Neuronal stem cell (in vitro differentiated cells): ENCODE measurements at regions not wholly inside any gene's neighbourhood (a gene's known extent, or its start where the extent isn't known, plus 50 kb on each side); places are given as distances from the start of the nearest gene placed in this dataset.

Experiments
- DNase-seq: peaks from one replicate; pipeline ENCODE4 v3.0.0-alpha.2; 2013; ENCODE audit warnings: low spot score
- H2AFZ ChIP-seq: one replicate; pipeline ENCODE4 v1.6.1; 2013; ENCODE audit warnings: mild to moderate bottlenecking, low read length, inconsistent platforms
- H2AK5ac ChIP-seq: 2 replicates; pipeline ENCODE4 v1.6.1; 2013; ENCODE audit warnings: low read depth, mild to moderate bottlenecking, inconsistent platforms, low read length, moderate library complexity, mixed read lengths
- H2BK120ac ChIP-seq: 2 replicates; pipeline ENCODE4 v1.6.1; 2013; ENCODE audit warnings: low read depth, mild to moderate bottlenecking, inconsistent platforms, low read length, moderate library complexity, mixed read lengths
- H2BK12ac ChIP-seq: one replicate; pipeline ENCODE4 v1.6.1; 2013; ENCODE audit warnings: low read length, inconsistent platforms
- H2BK15ac ChIP-seq: 2 replicates; pipeline ENCODE4 v1.6.1; 2013; ENCODE audit warnings: mild to moderate bottlenecking, low read length, inconsistent platforms, mixed read lengths
- H2BK5ac ChIP-seq: one replicate; pipeline ENCODE4 v1.6.1; 2013; ENCODE audit warnings: inconsistent platforms, mild to moderate bottlenecking, low read length, moderate library complexity
- H3K14ac ChIP-seq: one replicate; pipeline ENCODE4 v1.6.1; 2013; ENCODE audit warnings: low read length, inconsistent platforms
- H3K18ac ChIP-seq: 2 replicates; pipeline ENCODE4 v1.6.1; 2013; ENCODE audit warnings: low read length, inconsistent platforms
- H3K23ac ChIP-seq: 2 replicates; pipeline ENCODE4 v1.6.1; 2013; ENCODE audit warnings: low read depth, mild to moderate bottlenecking, mixed read lengths, low read length, inconsistent platforms; ENCODE audit not compliant: poor library complexity
- H3K27ac ChIP-seq: replicated peaks from 3 replicates; pipeline ENCODE4 v1.5.1; 2013; ENCODE audit warnings: low read length, inconsistent platforms
- H3K27me3 ChIP-seq, 3 experiments: 2 replicates each; pipeline ENCODE4 v1.6.1; 2013; ENCODE audit warnings: low read length in 3 of 3, mild to moderate bottlenecking in 2 of 3, inconsistent platforms in 1 of 3, low read depth in 1 of 3, mixed read lengths in 1 of 3, moderate library complexity in 1 of 3; ENCODE audit not compliant: control insufficient read depth in 3 of 3, insufficient read depth in 3 of 3
- H3K36me3 ChIP-seq, 2 donors: replicated peaks in 1 of 2; 2 replicates each; pipeline ENCODE4 v1.6.1; 2013; ENCODE audit warnings: low read length in 2 of 2; ENCODE audit not compliant: control insufficient read depth in 2 of 2, insufficient read depth in 2 of 2
- H3K4ac ChIP-seq: 2 replicates; pipeline ENCODE4 v1.6.1; 2013; ENCODE audit warnings: inconsistent platforms, mild to moderate bottlenecking, low read length, moderate library complexity
- H3K4me1 ChIP-seq, 2 donors: 1 replicate in 1 of 2; 2 replicates in 1 of 2; pipeline ENCODE4 v1.6.1; 2013; ENCODE audit warnings: low read length in 2 of 2, low read depth in 1 of 2; ENCODE audit not compliant: control insufficient read depth in 2 of 2, insufficient read depth in 1 of 2
- H3K4me2 ChIP-seq: one replicate; pipeline ENCODE4 v1.6.1; 2013; ENCODE audit warnings: mild to moderate bottlenecking, low read length, inconsistent platforms; ENCODE audit not compliant: insufficient read depth, poor library complexity, severe bottlenecking
- H3K4me3 ChIP-seq, 2 donors: 2 replicates each; pipeline ENCODE4 v1.5.1; 2013; ENCODE audit warnings: low read length in 2 of 2, mild to moderate bottlenecking in 2 of 2, inconsistent platforms in 1 of 2, moderate library complexity in 1 of 2
- H3K79me1 ChIP-seq: one replicate; pipeline ENCODE4 v1.6.1; 2013; ENCODE audit warnings: low read depth, mild to moderate bottlenecking, inconsistent platforms, low read length, moderate library complexity
- H3K9ac ChIP-seq: one replicate; pipeline ENCODE4 v1.6.1; 2013; ENCODE audit warnings: mild to moderate bottlenecking, low read depth, low read length, inconsistent platforms; ENCODE audit not compliant: poor library complexity
- H3K9me3 ChIP-seq, 2 donors: replicated peaks in 1 of 2; 2 replicates each; pipeline versions ENCODE3 to v1.6.1; 2013; ENCODE audit warnings: low read length in 2 of 2, mild to moderate bottlenecking in 2 of 2, inconsistent platforms in 1 of 2, low read depth in 1 of 2, mixed read lengths in 1 of 2, moderate library complexity in 1 of 2; ENCODE audit not compliant: control insufficient read depth in 2 of 2, insufficient read depth in 1 of 2
- H4K8ac ChIP-seq: one replicate; pipeline ENCODE4 v1.6.1; 2013; ENCODE audit warnings: low read depth, mild to moderate bottlenecking, inconsistent platforms, low read length, moderate library complexity
- H4K91ac ChIP-seq: one replicate; pipeline ENCODE4 v1.6.1; 2013; ENCODE audit warnings: low read length, low read depth, mild to moderate bottlenecking, inconsistent platforms; ENCODE audit not compliant: poor library complexity
- WGBS, 2 donors: extraction: QIAGEN DNeasy Blood & Tissue Kit; methylation state at CpG; one replicate each; pipeline ENCODE4 v1.1.7; 2013; ENCODE audit warnings: missing lambda C conversion rate in 2 of 2, mixed read lengths in 1 of 2; ENCODE audit not compliant: insufficient read length in 2 of 2, insufficient replicate concordance in 1 of 2; ENCODE audit errors: extremely low coverage in 2 of 2; 5-methylcytosine and 5-hydroxymethylcytosine counted together

DNA sequence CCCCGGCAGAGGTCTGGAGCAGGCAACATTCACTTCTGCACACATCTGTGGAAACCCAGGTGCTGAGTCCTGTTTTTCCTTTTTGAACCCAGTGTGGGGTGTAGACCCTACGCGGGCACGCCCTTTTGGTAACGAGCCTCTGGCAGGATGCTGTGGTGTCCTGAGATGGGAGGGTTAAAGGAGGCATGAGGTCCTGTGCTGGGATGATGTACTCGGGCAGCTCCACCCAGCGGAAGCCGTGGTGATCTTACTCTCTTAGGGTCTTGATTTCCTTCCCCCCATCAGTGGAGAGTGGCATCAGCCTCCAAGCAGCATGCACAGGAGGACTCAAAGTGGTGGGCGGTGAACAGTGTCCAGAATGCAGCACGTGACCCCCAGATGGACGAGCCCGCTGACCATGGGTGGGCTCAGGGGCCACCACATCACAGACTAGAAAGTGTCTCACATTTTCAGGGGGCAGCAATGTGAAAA lies 148.6 kb downstream of the DNAJB6 start:
- no peak overlapping the region for H3K4me3 ChIP-seq
- no peak overlapping the region for H2AFZ ChIP-seq
- H2BK5ac ChIP-seq, result no peak overlapping the region
- no peak overlapping the region for H3K4me2 ChIP-seq
- no peak overlapping the region for H3K9ac ChIP-seq
- H3K36me3 ChIP-seq, result peaks cover 0 to 4% of the 10 kb centered on the region in 2 donors
- no peak overlapping the region for H2BK12ac ChIP-seq
- peak overlapping the region; percentile 99 for H3K14ac ChIP-seq
- H3K4ac ChIP-seq, result no peak overlapping the region
- H3K18ac ChIP-seq, result peak overlapping the region; percentile 72
- no peak overlapping the region for H2BK15ac ChIP-seq
- H3K27ac ChIP-seq, result no peak overlapping the region
- H3K23ac ChIP-seq, result no peak overlapping the region
- peaks cover 3 to 9% of the 10 kb centered on the region in 2 donors for H3K9me3 ChIP-seq
- WGBS, 2 donors, result no CpG with 5 or more reads among the region's 12 CpGs
- H3K4me1 ChIP-seq, result peaks cover 0 to 4% of the 10 kb centered on the region in 2 donors
- peaks cover 0 to 8% (median 0%) of the 10 kb centered on the region in 3 experiments for H3K27me3 ChIP-seq
- H4K8ac ChIP-seq, result no peak overlapping the region
- H4K91ac ChIP-seq, result no peak overlapping the region
- no peak for DNase-seq
- H3K79me1 ChIP-seq, result peaks cover 5% of the 10 kb centered on the region
- H2BK120ac ChIP-seq, result no peak overlapping the region
- peak overlapping the region; percentile 25 for H2AK5ac ChIP-seq

DNA sequence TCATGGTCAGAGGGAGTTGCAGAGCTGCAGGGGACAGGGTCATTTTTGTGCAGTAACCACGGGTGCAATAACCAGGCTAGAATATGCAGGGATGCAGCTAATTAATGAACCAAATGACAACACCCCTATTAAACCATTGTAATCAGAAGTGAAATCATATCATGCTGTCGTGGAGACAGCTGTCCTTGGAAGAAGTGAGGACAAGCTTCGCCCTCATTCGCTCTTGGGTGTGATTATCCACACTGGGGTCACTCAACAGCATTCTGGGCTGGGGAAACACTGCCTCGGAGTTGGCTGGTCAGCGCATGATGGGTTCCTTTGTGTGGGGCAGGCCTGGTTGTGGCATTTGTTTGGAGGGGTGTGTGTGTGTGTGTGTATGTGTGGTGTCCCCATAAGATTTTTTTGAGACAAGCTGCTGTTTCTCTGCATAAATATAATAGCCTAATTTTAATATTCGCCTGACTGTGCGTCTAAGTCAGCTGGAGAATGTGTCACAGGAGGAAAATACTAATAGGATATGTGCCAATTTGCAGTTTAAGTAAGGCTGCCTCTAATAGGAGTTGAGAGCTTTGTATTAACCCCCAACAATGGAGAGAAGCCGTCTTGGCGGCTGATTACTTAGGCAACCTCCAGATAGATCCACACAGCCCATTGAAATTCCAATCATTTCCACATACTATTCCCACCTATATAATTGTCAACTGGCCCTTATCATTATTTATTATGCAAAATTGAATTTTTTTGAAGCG lies 149.4 kb downstream of the DNAJB6 start:
- Histone ChIP-seq H4K8ac (no peak overlapping the region), H3K4me3 (no peak overlapping the region), H3K23ac (no peak overlapping the region), H3K4me2 (no peak overlapping the region), H2AK5ac (no peak overlapping the region), H3K9ac (no peak overlapping the region), H3K4ac (no peak overlapping the region), H3K14ac (no peak overlapping the region), H3K9me3 (peaks cover 8 to 9% of the 10 kb centered on the region in 2 donors), H3K27ac (no peak overlapping the region), H3K4me1 (peaks cover 0 to 4% of the 10 kb centered on the region in 2 donors), H2BK5ac (no peak overlapping the region), H2BK120ac (no peak overlapping the region), H4K91ac (no peak overlapping the region), H2AFZ (no peak overlapping the region), H3K18ac (no peak overlapping the region), H2BK12ac (no peak overlapping the region), H3K79me1 (peaks cover 5% of the 10 kb centered on the region), H3K27me3 (peaks cover 0 to 8% (median 0%) of the 10 kb centered on the region in 3 experiments), H2BK15ac (no peak overlapping the region), H3K36me3 (peaks cover 0 to 4% of the 10 kb centered on the region in 2 donors)
- WGBS, 2 donors, result no CpG with 5 or more reads among the region's 11 CpGs
- no peak for DNase-seq

DNA sequence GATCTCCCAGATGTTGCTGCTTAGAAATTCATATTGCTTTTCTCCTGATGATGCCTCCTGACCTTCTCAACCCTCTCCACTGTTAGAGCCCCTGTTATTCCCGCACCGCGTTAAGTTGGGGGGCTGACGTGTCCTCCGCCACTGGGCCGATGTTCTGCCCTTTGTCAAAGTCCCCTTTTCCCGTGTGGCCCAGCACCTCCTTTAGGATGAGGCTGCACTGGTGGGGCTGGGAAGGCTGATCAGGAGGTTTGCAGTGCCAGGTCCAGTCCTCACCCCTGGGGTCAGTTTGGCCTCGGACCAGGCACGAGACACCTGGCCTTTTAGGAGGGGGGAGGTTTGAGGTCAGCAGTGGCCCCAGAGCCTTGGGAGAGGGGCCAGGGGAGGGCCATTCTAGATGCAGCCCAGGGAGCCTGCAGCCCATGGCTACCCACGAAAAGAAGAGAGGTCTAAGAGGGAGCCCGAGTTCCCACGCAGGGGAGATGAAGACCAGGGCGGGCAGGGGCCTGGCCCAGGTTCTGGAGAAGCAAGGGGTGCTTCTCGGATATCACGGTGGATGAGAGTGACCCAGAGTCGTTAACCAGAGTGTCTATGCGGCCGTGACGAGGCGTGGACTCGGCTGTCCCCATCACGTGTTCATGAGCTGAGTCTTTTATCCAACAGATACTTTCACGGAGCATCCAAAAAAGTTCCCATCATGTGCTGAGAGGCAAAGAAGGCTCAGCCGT lies 150.4 kb downstream of the DNAJB6 start:
- Histone ChIP-seq H3K27me3 (peaks cover 0 to under 1% (median 0%) of the 10 kb centered on the region in 3 experiments), H3K9me3 (peaks cover under 1 to 13% of the 10 kb centered on the region in 2 donors), H4K8ac (no peak overlapping the region), H2BK15ac (no peak overlapping the region), H3K14ac (no peak overlapping the region), H3K9ac (no peak overlapping the region), H3K4ac (no peak overlapping the region), H3K79me1 (peaks cover 1% of the 10 kb centered on the region), H3K4me1 (peaks cover 0 to 4% of the 10 kb centered on the region in 2 donors), H3K18ac (peak overlapping the region; percentile 63), H3K27ac (no peak overlapping the region), H3K4me3 (no peak overlapping the region), H2AFZ (no peak overlapping the region), H3K36me3 (no peaks in the 10 kb centered on the region), H3K4me2 (no peak overlapping the region), H2AK5ac (peak overlapping the region; percentile 51), H4K91ac (no peak overlapping the region), H2BK120ac (no peak overlapping the region), H3K23ac (peak overlapping the region; percentile 21), H2BK5ac (no peak overlapping the region), H2BK12ac (peak overlapping the region; percentile 17)
- no CpG with 5 or more reads among the region's 24 CpGs for WGBS, 2 donors
- no peak for DNase-seq

DNA sequence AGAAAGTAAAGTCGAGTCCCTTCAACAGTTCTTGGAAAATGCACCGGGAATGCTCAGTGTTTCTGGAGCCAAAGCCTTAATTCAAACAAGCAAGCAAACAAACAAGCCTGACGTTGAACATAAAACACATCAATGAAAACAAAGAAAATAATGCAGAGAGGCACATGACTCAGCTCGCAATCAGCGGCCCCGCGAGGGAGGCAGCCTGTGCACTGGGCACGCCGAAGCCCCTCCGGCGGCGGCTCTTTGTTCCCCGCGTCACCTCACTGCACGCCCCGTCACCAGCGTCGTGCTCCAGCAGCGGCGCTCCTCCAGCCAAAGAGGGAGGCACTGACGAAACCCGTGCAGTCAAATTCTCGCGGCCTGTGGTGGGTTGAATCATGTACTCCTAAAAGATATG lies 151.5 kb downstream of the DNAJB6 start:
- Histone ChIP-seq H3K14ac (no peak overlapping the region), H2BK120ac (no peak overlapping the region), H3K27ac (no peak overlapping the region), H2BK5ac (no peak overlapping the region), H2BK12ac (no peak overlapping the region), H3K4ac (no peak overlapping the region), H2BK15ac (no peak overlapping the region), H3K4me3 (no peak overlapping the region), H3K27me3 (no peaks in the 10 kb centered on the region), H3K9me3 (peaks cover 0 to 13% of the 10 kb centered on the region in 2 donors), H3K4me2 (no peak overlapping the region), H4K91ac (no peak overlapping the region), H2AFZ (no peak overlapping the region), H3K79me1 (no peaks in the 10 kb centered on the region), H3K36me3 (no peaks in the 10 kb centered on the region), H2AK5ac (no peak overlapping the region), H3K9ac (no peak overlapping the region), H4K8ac (no peak overlapping the region), H3K23ac (peak overlapping the region; percentile 43), H3K18ac (peak overlapping the region; percentile 78), H3K4me1 (peaks cover 0 to 4% of the 10 kb centered on the region in 2 donors)
- no CpG with 5 or more reads among the region's 24 CpGs for WGBS, 2 donors
- DNase-seq, result no peak
